ENCODE measurements at regions not wholly inside any gene's neighbourhood (a gene's known extent, or its start where the extent isn't known, plus 50 kb on each side); places are given as distances from the start of the nearest gene placed in this dataset.
"Not testable (repeated sequence)": the region's sequence is repeated elsewhere in the genome, so short reads cannot be mapped to it uniquely, and the experiment has no call there.

GRCh38 chr1:88528792-88529191, 155.3 kb upstream of the PKN2 start:
- DNase-seq: no peak

GRCh38 chr1:88529581-88529980, 154.5 kb upstream of the PKN2 start:
- DNase-seq: no peak

- DNase-seq: no peak
These were observed 153.8 kb upstream of the PKN2 start for GRCh38 chr1:88530246-88530645.

GRCh38 chr1:88537787-88538186, 146.3 kb upstream of the PKN2 start:
- DNase-seq: no peak

GRCh38 chr1:88538222-88538899, 145.7 kb upstream of the PKN2 start:
- DNase-seq: no peak

- DNase-seq: no peak
These were observed 143.8 kb upstream of the PKN2 start for GRCh38 chr1:88540255-88540654.

- DNase-seq: no peak
These were observed 142.5 kb upstream of the PKN2 start for GRCh38 chr1:88541596-88541995.

GRCh38 chr1:88544195-88544594, 139.9 kb upstream of the PKN2 start:
- DNase-seq: no peak

- DNase-seq: no peak
These were observed 134.5 kb upstream of the PKN2 start for GRCh38 chr1:88549536-88549935.

GRCh38 chr1:88552226-88552625, 131.8 kb upstream of the PKN2 start:
- no peak for DNase-seq

- no peak for DNase-seq
These were observed 127.1 kb upstream of the PKN2 start for GRCh38 chr1:88557014-88557413.

- DNase-seq: no peak
These were observed 123.5 kb upstream of the PKN2 start for GRCh38 chr1:88560621-88561020.

- no peak for DNase-seq
These were observed 121.1 kb upstream of the PKN2 start for GRCh38 chr1:88562991-88563390.

GRCh38 chr1:88566615-88567387, 117.3 kb upstream of the PKN2 start:
- DNase-seq: no peak

GRCh38 chr1:88571506-88571905, 112.6 kb upstream of the PKN2 start:
- DNase-seq: no peak

- no peak for DNase-seq
These were observed 104.5 kb upstream of the PKN2 start for GRCh38 chr1:88579598-88579997.

GRCh38 chr1:88581703-88582102, 102.4 kb upstream of the PKN2 start:
- DNase-seq: no peak

- DNase-seq: no peak
These were observed 90.7 kb upstream of the PKN2 start for GRCh38 chr1:88593358-88593757.

GRCh38 chr1:88595355-88596002, 88.6 kb upstream of the PKN2 start:
- DNase-seq: peak; percentile 21

- not testable (repeated sequence) for DNase-seq
These were observed 86.1 kb upstream of the PKN2 start for GRCh38 chr1:88597973-88598372.

GRCh38 chr1:88608139-88608943, 75.7 kb upstream of the PKN2 start:
- DNase-seq: no peak

GRCh38 chr1:88609051-88609450, 75.0 kb upstream of the PKN2 start:
- DNase-seq: no peak

- no peak for DNase-seq
These were observed 73.4 kb upstream of the PKN2 start for GRCh38 chr1:88610687-88611086.

Measured in kidney glomerular epithelial cell (primary cell).